Vagina (tissue), 2 donors: ENCODE measurements at regions not wholly inside any gene's neighbourhood (a gene's known extent, or its start where the extent isn't known, plus 50 kb on each side); places are given as distances from the start of the nearest gene placed in this dataset.

Experiments used
- DNase-seq, 2 donors: peaks; one replicate each; pipeline ENCODE4 v3.0.0-alpha.2; 2017; ENCODE audit errors: extremely low spot score in 2 of 2
- H3K27ac ChIP-seq: fragments of 200-600 bp; sonication (generic); one replicate; pipeline ENCODE4 v1.5.1; 2019
- H3K27me3 ChIP-seq: fragments of 200-600 bp; sonication (generic); one replicate; pipeline ENCODE4 v1.5.1; 2019
- H3K36me3 ChIP-seq, 2 donors: fragments of 200-600 bp; sonication (generic); one replicate each; pipeline ENCODE4 v1.5.1; 2017 to 2019
- H3K4me1 ChIP-seq: fragments of 200-600 bp; sonication (generic); one replicate; pipeline ENCODE4 v1.5.1; 2019
- H3K4me3 ChIP-seq, 2 donors: fragments of 200-600 bp; sonication (generic); 1 replicate in 1 of 2; 2 replicates in 1 of 2; pipeline ENCODE4 v1.5.1; 2016 to 2019
- H3K9me3 ChIP-seq: fragments of 200-600 bp; sonication (generic); one replicate; pipeline ENCODE4 v1.5.1; 2019
- POLR2A ChIP-seq, 2 donors: fragments of 450-650 bp; IDR thresholded peaks; one replicate each; pipeline ENCODE4 v1.6.1; 2017; ENCODE audit warnings: antibody characterized with exemption in 2 of 2, mild to moderate bottlenecking in 2 of 2, moderate library complexity in 2 of 2
- POLR2AphosphoS5 ChIP-seq, 2 donors: sonication (generic); formaldehyde crosslinking; IDR thresholded peaks; one replicate each; pipeline ENCODE4 v1.9.0; 2017; ENCODE audit warnings: antibody characterized with exemption in 2 of 2, mild to moderate bottlenecking in 2 of 2, low read depth in 1 of 2; ENCODE audit not compliant: insufficient read depth in 1 of 2
- intact Hi-C: fragments of 100-400 bp; cut with DNase I; formaldehyde crosslinking; loops from one replicate; pipeline ENCODE4 v1.15.1; 2023
- TF ChIP-seq, protein P1 (sequence below), 3 experiments: fragments of 450-650 bp in 2 of 3; fragments of 200-600 bp in 1 of 3; sonication (generic) in 1 of 3; IDR thresholded peaks; one replicate each; pipeline ENCODE4 v1.5.1; 2017 to 2019; ENCODE audit warnings: antibody characterized with exemption in 3 of 3, mild to moderate bottlenecking in 2 of 3, moderate library complexity in 2 of 3

DNA sequence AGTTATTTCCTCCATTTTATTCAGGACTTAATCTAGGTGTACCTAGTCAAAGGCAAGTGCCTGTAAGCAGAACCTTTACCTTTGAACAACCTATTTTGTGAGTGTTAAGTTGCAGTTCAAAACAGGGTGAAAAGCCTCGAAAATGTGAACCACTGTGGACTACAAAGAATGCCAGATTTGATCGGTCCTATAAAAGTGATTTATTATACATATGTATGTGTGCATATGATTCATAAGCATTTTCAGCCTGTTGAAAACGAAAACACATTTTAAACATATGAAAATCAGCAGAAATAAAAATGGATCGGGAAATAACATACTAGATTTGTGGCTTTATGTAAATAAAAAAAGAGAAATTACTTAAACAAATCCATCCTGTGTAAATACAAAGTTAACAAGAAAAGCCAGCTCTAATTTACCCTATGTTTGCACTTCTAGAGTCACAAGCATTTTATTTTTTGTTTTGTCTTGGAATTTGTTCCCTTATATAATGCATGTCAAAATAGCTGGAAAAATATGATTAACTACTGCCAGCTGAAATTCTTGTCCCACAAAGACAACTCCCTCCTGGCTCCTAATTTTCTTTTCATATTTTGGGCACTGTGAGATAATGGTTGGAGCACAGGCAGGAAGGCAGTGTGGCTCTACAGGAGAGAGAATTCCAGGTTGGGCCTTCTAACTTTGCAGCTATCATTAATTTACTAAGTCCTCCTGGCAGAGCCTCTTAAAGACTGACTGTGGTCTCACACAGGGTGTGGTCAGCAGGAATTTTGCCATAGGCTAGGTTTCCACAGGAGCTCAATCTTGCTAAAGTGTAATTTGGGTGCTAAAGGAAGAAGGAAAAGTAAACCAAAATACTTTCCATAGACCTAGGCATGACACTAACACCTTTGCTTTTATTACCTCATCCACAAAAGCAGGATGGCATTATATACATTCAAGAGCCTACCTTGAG is 70.2 kb upstream of the CDC42BPA start:
- no peaks in the 10 kb centered on the region for H3K36me3 ChIP-seq
- no peak for DNase-seq
- no peaks in the 10 kb centered on the region for H3K27me3 ChIP-seq
- H3K4me1 ChIP-seq: no peaks in the 10 kb centered on the region
- no peak overlapping the region for H3K4me3 ChIP-seq
- TF ChIP-seq POLR2AphosphoS5 (IDR thresholded peaks at IDR 0.05; ENCODE audit: insufficient read depth in 1 of 2, low read depth in 1 of 2) (no peak), POLR2A (IDR thresholded peaks at IDR 0.05) (no peak)
- TF ChIP-seq, protein P1, sequence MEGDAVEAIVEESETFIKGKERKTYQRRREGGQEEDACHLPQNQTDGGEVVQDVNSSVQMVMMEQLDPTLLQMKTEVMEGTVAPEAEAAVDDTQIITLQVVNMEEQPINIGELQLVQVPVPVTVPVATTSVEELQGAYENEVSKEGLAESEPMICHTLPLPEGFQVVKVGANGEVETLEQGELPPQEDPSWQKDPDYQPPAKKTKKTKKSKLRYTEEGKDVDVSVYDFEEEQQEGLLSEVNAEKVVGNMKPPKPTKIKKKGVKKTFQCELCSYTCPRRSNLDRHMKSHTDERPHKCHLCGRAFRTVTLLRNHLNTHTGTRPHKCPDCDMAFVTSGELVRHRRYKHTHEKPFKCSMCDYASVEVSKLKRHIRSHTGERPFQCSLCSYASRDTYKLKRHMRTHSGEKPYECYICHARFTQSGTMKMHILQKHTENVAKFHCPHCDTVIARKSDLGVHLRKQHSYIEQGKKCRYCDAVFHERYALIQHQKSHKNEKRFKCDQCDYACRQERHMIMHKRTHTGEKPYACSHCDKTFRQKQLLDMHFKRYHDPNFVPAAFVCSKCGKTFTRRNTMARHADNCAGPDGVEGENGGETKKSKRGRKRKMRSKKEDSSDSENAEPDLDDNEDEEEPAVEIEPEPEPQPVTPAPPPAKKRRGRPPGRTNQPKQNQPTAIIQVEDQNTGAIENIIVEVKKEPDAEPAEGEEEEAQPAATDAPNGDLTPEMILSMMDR (IDR thresholded peaks at IDR 0.05): no peak
- no peaks in the 10 kb centered on the region for H3K9me3 ChIP-seq
- no peak overlapping the region for H3K27ac ChIP-seq
- intact Hi-C loops: no loop called here

DNA sequence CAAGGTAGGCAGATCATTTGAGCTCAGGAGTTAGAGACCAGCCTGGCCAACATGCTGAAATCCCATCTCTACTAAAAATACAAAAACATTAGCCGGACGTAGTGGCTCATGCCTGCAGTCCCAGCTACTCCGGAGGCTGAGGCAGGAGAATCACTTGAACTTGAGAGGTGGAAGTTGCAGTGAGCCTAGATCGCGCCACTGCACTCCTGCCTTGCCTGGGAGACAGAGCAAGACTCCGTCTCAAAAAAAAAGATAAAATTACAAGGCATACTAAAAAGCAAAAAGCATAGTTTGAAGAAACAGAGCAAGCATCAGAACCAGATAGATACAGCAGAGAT is 61.2 kb upstream of the CDC42BPA start:
- H3K4me3 ChIP-seq: no peak overlapping the region
- H3K27ac ChIP-seq: no peak overlapping the region
- H3K27me3 ChIP-seq: no peaks in the 10 kb centered on the region
- no peaks in the 10 kb centered on the region for H3K4me1 ChIP-seq
- no peak for TF ChIP-seq POLR2AphosphoS5 (IDR thresholded peaks at IDR 0.05; ENCODE audit: insufficient read depth in 1 of 2, low read depth in 1 of 2)
- TF ChIP-seq, protein P1 (IDR thresholded peaks at IDR 0.05): no peak
- no peak for TF ChIP-seq POLR2A (IDR thresholded peaks at IDR 0.05)
- no peaks in the 10 kb centered on the region for H3K36me3 ChIP-seq
- no peak for DNase-seq
- no peaks in the 10 kb centered on the region for H3K9me3 ChIP-seq
- intact Hi-C loops: no loop called here

DNA sequence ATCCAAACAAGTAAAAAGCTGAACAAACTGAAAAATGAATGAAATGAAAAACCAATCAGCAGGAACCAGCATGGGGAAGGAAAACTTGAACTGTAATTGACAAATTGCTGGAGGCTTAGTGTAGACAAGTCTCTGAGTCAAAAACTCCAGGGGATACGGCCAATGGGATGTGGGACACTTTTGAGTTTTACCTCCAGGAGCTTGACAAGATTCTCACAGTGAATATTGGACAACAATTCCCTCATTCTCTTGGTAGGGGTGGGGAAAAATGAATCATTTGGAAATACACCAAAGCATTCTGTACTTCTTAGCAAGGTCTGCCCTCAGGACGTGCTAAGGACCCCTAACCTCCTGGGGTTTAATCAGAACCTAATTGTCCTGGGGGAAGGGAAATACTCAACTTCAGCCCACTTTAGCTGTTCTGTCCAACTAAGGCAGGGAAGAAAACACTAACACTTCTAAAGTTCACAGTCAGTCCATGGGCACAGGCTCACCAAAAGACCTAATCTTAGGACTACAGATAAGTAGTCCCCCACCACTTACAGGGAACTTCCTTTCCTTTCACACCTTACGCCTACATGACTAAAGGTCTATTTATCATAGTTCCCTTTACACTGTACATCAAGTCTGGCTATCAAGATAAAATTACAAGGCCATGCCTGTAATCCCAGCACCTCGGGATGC is 60.7 kb upstream of the CDC42BPA start:
- no peaks in the 10 kb centered on the region for H3K36me3 ChIP-seq
- no peaks in the 10 kb centered on the region for H3K4me1 ChIP-seq
- no peak for DNase-seq
- intact Hi-C loops: no loop called here
- H3K9me3 ChIP-seq: no peaks in the 10 kb centered on the region
- H3K4me3 ChIP-seq: no peak overlapping the region
- H3K27ac ChIP-seq: no peak overlapping the region
- no peaks in the 10 kb centered on the region for H3K27me3 ChIP-seq
- TF ChIP-seq POLR2A (IDR thresholded peaks at IDR 0.05): no peak

DNA sequence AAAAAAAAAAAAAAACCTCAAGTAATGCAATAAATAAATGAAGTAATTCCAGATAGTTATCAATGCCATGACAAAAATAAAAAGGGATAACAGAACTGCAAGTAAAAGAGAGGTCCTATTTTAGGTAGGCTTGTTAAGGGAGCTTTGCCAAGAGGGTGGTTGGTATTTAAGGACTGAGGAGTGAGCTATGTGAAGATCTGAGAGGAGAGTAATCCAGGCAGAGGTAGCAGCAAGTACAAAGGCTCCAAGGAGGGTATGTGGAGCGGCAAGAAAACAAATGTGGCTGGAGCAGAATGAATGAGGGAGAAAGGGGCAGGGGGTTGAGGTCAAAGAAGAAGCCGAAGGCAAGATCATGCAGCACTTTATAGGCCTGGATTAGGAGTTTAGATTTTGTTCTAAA is 59.9 kb upstream of the CDC42BPA start:
- DNase-seq: no peak
- intact Hi-C loops: no loop called here
- H3K4me1 ChIP-seq: no peaks in the 10 kb centered on the region
- no peaks in the 10 kb centered on the region for H3K9me3 ChIP-seq
- no peak overlapping the region for H3K4me3 ChIP-seq
- no peaks in the 10 kb centered on the region for H3K36me3 ChIP-seq
- H3K27ac ChIP-seq: no peak overlapping the region
- TF ChIP-seq POLR2AphosphoS5 (IDR thresholded peaks at IDR 0.05; ENCODE audit: insufficient read depth in 1 of 2, low read depth in 1 of 2): no peak
- TF ChIP-seq, protein P1 (IDR thresholded peaks at IDR 0.05): no peak
- TF ChIP-seq POLR2A (IDR thresholded peaks at IDR 0.05): no peak
- H3K27me3 ChIP-seq: no peaks in the 10 kb centered on the region

DNA sequence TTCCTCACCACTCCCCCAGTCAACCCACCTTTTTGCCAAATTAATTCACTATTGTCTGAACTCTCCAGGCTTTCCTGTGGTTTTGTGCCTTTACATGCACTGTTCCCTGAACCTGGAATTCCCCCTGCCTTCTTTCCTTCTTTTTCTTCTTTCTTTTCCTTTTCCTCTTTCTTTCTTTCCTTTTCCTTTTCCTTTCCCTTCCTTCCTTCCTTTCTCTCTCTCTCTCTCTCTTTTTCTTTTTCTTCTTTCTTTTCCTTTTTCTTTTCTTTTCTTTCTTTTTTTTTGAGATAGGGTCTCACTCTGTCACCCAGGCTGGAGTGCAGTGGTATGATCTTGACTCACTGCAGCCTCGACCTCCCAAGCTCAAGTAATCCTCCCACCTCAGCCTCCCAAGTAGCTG is 56.6 kb upstream of the CDC42BPA start:
- no peak for TF ChIP-seq POLR2AphosphoS5 (IDR thresholded peaks at IDR 0.05; ENCODE audit: insufficient read depth in 1 of 2, low read depth in 1 of 2)
- TF ChIP-seq, protein P1 (IDR thresholded peaks at IDR 0.05): no peak
- TF ChIP-seq POLR2A (IDR thresholded peaks at IDR 0.05): no peak
- Histone ChIP-seq H3K4me1 (no peaks in the 10 kb centered on the region), H3K9me3 (no peaks in the 10 kb centered on the region), H3K36me3 (no peaks in the 10 kb centered on the region), H3K27ac (no peak overlapping the region), H3K4me3 (no peak overlapping the region), H3K27me3 (no peaks in the 10 kb centered on the region)
- intact Hi-C loops: no loop called here
- DNase-seq: no peak
